ENCODE measurements at regions not wholly inside any gene's neighbourhood (a gene's known extent, or its start where the extent isn't known, plus 50 kb on each side); places are given as distances from the start of the nearest gene placed in this dataset.

- DNase-seq (ENCODE audit: insufficient read length, low spot score) (no peak), FAIRE-seq (no peak)
- TF ChIP-seq CTCF (IDR thresholded peaks at IDR 0.05; ENCODE audit: insufficient read depth, missing control alignments), result no peak
These were observed 127.0 kb upstream of the GPR12 start for GRCh38 chr13:26887594-26887993.

- no peak for DNase-seq (ENCODE audit: insufficient read length, low spot score)
- FAIRE-seq, result no peak
- TF ChIP-seq CTCF (IDR thresholded peaks at IDR 0.05; ENCODE audit: insufficient read depth, missing control alignments), result no peak
These were observed 123.1 kb upstream of the GPR12 start for GRCh38 chr13:26883613-26884257.

GRCh38 chr13:26882731-26883130 is 122.1 kb upstream of the GPR12 start:
- DNase-seq (ENCODE audit: insufficient read length, low spot score) (no peak), FAIRE-seq (no peak)
- TF ChIP-seq CTCF (IDR thresholded peaks at IDR 0.05; ENCODE audit: insufficient read depth, missing control alignments), result no peak

GRCh38 chr13:26881154-26881553 is 120.6 kb upstream of the GPR12 start:
- FAIRE-seq, result no peak
- DNase-seq (ENCODE audit: insufficient read length, low spot score), result no peak
- no peak for TF ChIP-seq CTCF (IDR thresholded peaks at IDR 0.05; ENCODE audit: insufficient read depth, missing control alignments)

- TF ChIP-seq CTCF (IDR thresholded peaks at IDR 0.05; ENCODE audit: insufficient read depth, missing control alignments), result no peak
- FAIRE-seq (no peak), DNase-seq (ENCODE audit: insufficient read length, low spot score) (no peak)
These were observed 120.1 kb upstream of the GPR12 start for GRCh38 chr13:26880735-26881134.

GRCh38 chr13:26878438-26878837 is 117.9 kb upstream of the GPR12 start:
- no peak for TF ChIP-seq CTCF (IDR thresholded peaks at IDR 0.05; ENCODE audit: insufficient read depth, missing control alignments)
- no peak for DNase-seq (ENCODE audit: insufficient read length, low spot score)
- FAIRE-seq, result no peak

- no peak for TF ChIP-seq CTCF (IDR thresholded peaks at IDR 0.05; ENCODE audit: insufficient read depth, missing control alignments)
- FAIRE-seq (no peak), DNase-seq (ENCODE audit: insufficient read length, low spot score) (no peak)
These were observed 112.8 kb upstream of the GPR12 start for GRCh38 chr13:26873386-26873698.

All from D721Med (cell line).